Omental fat pad (tissue), 3 donors: ENCODE measurements at regions not wholly inside any gene's neighbourhood (a gene's known extent, or its start where the extent isn't known, plus 50 kb on each side); places are given as distances from the start of the nearest gene placed in this dataset.

Experiments
- ATAC-seq: fragments of 150-250 bp; one replicate; pipeline ENCODE4 v1.9.1; 2016; ENCODE audit warnings: mild to moderate bottlenecking, moderate library complexity; ENCODE audit not compliant: low FRiP score
- DNase-seq: peaks from one replicate; pipeline ENCODE4 v3.0.0-alpha.2; 2019; ENCODE audit warnings: low spot score
- CTCF ChIP-seq, 3 donors: fragments of 450-650 bp; IDR thresholded peaks; one replicate each; pipeline ENCODE4 v1.5.1; 2016 to 2017; ENCODE audit warnings: antibody characterized with exemption in 3 of 3, mild to moderate bottlenecking in 3 of 3, moderate library complexity in 2 of 3

- DNase-seq (no peak), ATAC-seq (no peak)
- TF ChIP-seq CTCF (IDR thresholded peaks at IDR 0.05) = no peak
Observed at GRCh38 chr1:56033321-56034037, 545.9 kb downstream of the PLPP3 start.

GRCh38 chr1:56032096-56032676 is 547.2 kb downstream of the PLPP3 start:
- no peak for TF ChIP-seq CTCF (IDR thresholded peaks at IDR 0.05)
- DNase-seq = no peak
- no peak for ATAC-seq

GRCh38 chr1:56031001-56031400 is 548.4 kb downstream of the PLPP3 start:
- no peak for TF ChIP-seq CTCF (IDR thresholded peaks at IDR 0.05)
- ATAC-seq (no peak), DNase-seq (no peak)

- ATAC-seq (no peak), DNase-seq (no peak)
- no peak for TF ChIP-seq CTCF (IDR thresholded peaks at IDR 0.05)
Observed at GRCh38 chr1:56029319-56030003, 549.9 kb downstream of the PLPP3 start.

GRCh38 chr1:56028911-56029310 is 550.5 kb downstream of the PLPP3 start:
- DNase-seq (no peak), ATAC-seq (no peak)
- no peak for TF ChIP-seq CTCF (IDR thresholded peaks at IDR 0.05)

- no peak for TF ChIP-seq CTCF (IDR thresholded peaks at IDR 0.05)
- DNase-seq = no peak
- ATAC-seq = no peak
Observed at GRCh38 chr1:56028244-56028643, 551.1 kb downstream of the PLPP3 start.
